ENCODE measurements at regions not wholly inside any gene's neighbourhood (a gene's known extent, or its start where the extent isn't known, plus 50 kb on each side); places are given as distances from the start of the nearest gene placed in this dataset.
"Not testable (repeated sequence)": the region's sequence is repeated elsewhere in the genome, so short reads cannot be mapped to it uniquely, and the experiment has no call there.

DNA sequence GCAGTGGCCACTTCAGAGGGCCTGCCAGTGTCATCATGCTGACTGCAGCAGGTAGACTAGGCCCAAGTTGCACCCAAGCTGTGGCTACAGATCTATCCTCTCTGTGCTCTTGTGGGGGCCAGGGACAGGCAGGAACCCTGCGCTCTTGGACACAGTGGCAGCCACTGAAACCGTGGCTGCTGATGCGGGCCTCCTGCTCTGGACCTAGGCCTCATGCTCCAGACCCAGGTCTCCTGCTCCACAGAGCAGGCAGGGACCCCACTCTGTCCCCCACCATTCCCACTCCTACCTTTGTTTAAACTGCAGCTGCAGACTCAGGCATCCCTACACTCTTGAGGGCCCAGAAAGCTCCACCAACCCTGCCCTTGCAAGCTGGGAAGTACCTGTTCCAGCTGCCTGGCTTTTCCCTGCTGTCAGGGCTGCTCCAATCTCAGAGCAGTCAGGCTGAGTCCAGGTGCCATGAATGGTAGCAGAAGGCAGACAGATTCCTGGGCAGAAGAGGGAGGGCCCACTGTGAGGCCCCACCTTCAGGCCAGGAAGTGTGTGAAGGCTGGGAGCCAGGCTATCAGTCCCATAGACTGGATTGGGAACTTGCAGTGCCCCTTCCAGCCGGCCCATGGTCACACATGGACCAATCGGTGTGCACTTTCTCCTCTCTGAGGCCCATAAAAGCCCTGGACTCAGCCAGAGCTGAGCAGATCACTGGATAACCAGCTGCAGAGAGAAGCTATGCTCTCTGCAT is 634.0 kb upstream of the SEMA3D start:
- no peak for DNase-seq (ENCODE audit: low read depth in 3 of 3, low spot score in 2 of 3)

GRCh38 chr7:85815526-85815925 is 628.7 kb upstream of the SEMA3D start:
- DNase-seq (ENCODE audit: low read depth in 3 of 3, low spot score in 2 of 3) = no peak

DNA sequence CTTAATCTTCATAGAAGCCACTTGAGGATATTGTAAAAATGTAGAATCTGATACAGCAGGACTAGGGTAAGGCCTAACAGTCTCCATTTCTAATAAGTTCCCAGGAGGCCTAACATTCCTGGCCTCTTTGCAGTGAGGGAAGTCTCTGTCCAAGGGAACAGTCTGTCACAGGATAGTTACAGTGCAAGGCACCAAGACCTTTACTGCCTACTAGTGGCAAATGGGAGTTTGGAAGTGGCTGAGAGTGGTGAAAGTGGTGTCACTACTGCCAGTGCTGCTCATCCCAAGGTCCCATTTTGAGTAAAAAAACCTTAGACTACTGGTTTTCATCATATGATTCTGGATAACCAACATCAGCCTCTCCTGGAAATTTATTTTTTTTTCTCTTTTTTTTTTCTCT is 619.5 kb upstream of the SEMA3D start:
- DNase-seq (ENCODE audit: low read depth in 3 of 3, low spot score in 2 of 3) = no peak

DNA sequence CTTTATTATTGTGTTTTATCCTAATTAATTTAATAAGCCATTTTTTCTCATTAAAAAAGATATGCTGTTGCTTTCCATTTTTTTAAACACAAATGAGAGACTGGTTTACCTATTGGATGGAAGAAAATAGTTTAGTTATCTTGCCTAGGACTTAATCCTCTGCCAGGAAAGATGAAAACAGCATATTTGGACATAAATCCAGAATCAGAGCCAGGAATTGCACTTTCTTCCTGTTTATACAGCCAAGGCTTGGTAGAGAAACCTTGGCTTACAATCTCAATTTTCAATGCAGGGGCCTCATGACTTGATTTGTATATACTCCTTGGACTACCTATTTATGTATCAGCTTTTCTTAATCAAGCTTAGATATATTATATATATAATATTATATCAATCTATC is 618.8 kb upstream of the SEMA3D start:
- DNase-seq (ENCODE audit: low read depth in 3 of 3, low spot score in 2 of 3) = no peak

DNA sequence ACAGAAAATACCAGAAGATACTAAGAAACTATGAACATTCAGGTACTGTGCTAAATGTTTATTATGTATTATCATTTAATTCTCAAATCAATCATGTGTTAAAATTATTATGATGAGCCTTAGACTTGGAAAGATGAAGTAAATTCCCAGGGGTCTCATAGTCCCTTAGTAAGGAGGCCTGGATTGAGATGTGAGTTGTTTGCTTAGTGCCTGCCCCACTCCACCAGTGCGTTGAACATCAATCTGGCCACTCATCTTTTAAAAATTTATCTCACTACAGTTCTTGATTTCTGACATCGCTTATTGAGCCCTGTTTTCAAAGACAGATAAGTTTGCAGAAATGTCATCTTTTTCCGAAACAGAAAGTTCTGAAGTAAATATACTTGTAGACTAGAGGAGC is 618.4 kb upstream of the SEMA3D start:
- no peak for DNase-seq (ENCODE audit: low read depth in 3 of 3, low spot score in 2 of 3)

DNA sequence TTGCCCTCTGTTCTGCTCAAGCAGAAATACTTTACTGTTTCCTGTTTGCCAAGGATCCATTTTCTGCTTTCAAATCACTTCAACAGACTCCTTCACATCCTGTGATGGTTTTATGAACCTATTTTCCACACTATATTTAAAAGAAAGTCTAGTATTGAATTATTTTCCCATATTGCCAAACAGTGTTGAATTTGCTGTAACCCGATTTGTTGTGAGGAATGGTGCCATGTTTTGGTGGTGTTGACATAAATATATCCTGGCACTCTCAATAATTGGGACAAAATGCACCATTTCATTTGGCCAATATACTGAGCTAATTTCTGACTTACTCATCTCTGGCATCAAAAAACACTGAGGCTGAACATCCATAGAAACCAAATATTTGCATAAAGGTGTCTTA is 615.4 kb upstream of the SEMA3D start:
- no peak for DNase-seq (ENCODE audit: low read depth in 3 of 3, low spot score in 2 of 3)

GRCh38 chr7:85796956-85797355 is 610.1 kb upstream of the SEMA3D start:
- no peak for DNase-seq (ENCODE audit: low read depth in 3 of 3, low spot score in 2 of 3)

- DNase-seq (ENCODE audit: low read depth in 3 of 3, low spot score in 2 of 3) = not testable (repeated sequence)
These were observed 604.2 kb upstream of the SEMA3D start for GRCh38 chr7:85791098-85791497.

DNA sequence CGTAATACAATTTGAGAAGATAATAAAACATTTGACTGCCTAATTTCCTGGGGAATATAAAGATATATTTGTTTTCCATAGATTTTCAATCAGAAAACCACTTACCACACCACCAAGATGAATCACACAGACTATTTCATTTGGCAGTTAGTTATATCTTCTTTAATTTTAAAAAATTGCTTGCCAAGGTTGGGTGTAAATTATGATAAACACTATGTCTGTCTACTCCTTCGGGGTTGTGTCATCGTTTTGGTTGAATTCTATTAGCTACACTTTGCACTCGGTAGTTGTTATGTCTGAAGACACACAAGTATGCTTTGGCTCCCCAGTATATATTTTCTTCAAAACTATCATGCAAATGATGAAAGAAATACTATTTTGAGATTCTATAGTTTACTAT is 594.8 kb upstream of the SEMA3D start:
- DNase-seq (ENCODE audit: low read depth in 3 of 3, low spot score in 2 of 3) = no peak

GRCh38 chr7:85776691-85777345 is 590.0 kb upstream of the SEMA3D start:
- DNase-seq (ENCODE audit: low read depth in 3 of 3, low spot score in 2 of 3) = no peak

DNA sequence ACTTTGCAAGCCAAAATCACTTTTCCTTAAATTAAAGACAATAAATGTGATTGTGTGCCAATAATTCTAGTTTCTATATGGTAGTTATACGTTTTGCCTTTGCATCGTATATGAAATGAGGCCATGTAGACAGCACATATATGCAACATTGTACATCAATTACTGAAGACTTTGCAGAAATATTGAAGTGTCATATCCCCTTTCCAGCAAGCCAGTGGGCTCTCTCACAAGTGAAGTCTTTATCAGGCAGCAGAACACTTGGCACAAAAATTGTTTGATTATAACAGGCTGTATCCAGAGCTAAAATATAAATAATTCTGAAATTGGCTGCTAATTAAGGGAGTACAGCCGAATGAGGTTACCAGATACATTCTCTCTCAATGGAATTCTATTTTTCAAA is 588.6 kb upstream of the SEMA3D start:
- DNase-seq (ENCODE audit: low read depth in 3 of 3, low spot score in 2 of 3) = no peak

- DNase-seq (ENCODE audit: low read depth in 3 of 3, low spot score in 2 of 3) = no peak
These were observed 588.1 kb upstream of the SEMA3D start for GRCh38 chr7:85774986-85775385.

GRCh38 chr7:85773116-85773728 is 586.4 kb upstream of the SEMA3D start:
- no peak for DNase-seq (ENCODE audit: low read depth in 3 of 3, low spot score in 2 of 3)

DNA sequence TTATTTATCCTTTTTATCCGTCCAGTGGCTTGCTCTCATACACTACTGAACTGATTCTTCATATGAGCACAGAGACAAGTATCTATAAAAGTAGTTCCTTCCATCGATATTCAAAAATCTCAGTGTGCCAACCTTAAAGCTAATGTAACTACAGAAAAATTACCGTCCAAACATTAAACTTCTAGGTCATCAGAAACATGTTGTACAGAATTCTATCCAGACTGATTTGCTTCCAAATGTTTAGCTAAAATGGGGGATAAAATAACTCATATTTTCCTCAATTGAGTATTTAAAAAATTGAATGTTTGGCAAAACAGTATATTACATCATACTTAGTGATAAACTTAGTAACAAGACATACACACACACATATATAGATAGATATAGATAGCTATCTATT is 584.7 kb upstream of the SEMA3D start:
- DNase-seq (ENCODE audit: low read depth in 3 of 3, low spot score in 2 of 3) = no peak

DNA sequence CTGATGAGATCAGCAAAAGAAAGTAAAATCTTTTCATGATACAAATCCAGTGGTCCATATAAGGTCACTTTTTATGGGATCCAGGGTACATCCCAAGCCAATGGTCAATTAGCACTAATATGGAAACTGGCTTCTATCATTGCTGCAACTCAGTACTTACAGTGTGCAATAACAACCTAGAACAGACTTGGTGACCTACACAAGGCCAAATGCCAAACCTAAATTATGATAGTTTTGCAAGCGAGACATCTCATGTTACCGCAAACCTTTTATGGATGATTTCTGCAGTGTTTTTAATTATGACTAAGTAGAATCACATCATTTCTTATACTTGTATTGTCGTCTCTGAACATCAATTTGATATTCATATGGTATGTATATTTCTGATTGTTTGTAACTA is 583.5 kb upstream of the SEMA3D start:
- DNase-seq (ENCODE audit: low read depth in 3 of 3, low spot score in 2 of 3) = no peak

- DNase-seq (ENCODE audit: low read depth in 3 of 3, low spot score in 2 of 3) = no peak
These were observed 578.9 kb upstream of the SEMA3D start for GRCh38 chr7:85765698-85766298.

- DNase-seq (ENCODE audit: low read depth in 3 of 3, low spot score in 2 of 3) = no peak
These were observed 577.2 kb upstream of the SEMA3D start for GRCh38 chr7:85764034-85764433.

DNA sequence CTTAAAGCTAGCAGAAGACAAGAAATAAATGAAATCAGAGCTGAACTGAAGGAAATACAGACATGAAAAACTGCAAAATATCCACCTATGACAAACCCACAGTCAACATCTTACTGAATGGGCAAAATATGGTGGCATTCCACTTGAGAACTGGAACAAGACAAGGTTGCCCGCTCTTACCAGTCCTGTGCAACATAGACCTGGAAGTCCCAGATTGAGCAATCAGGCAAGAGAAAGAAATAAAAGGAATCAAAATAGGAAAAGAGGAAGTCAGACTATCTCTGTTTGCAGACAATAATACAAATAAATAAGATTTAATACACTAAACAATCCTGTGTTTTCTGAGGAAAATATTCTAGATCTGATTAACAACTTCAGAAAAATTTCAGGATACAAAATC is 570.5 kb upstream of the SEMA3D start:
- DNase-seq (ENCODE audit: low read depth in 3 of 3, low spot score in 2 of 3) = no peak

DNA sequence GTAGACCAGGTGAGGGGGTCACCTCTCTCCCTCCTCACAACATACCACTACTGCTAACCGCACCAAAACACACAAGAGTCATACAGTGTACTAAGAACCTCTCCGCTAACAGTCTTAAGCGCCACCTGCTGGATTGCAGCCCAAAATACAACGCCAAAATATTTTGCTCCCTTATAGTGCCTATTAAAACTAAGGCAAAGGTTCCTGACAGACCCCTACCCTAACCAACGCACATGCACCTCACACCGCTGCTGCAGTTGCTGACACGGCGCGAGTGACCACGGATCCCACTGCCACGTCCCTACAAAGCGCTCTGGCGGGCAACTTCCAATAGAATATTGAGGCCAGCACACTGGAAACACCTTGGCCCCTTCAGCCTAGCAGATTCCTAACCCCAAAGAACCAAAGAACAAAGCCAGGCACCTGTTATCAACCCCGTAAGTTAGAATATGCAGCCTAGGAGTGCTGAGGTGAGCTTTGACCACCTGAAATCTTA is 563.6 kb upstream of the SEMA3D start:
- no peak for DNase-seq (ENCODE audit: low read depth in 3 of 3, low spot score in 2 of 3)

- no peak for DNase-seq (ENCODE audit: low read depth in 3 of 3, low spot score in 2 of 3)
These were observed 563.0 kb upstream of the SEMA3D start for GRCh38 chr7:85749696-85750453.

DNA sequence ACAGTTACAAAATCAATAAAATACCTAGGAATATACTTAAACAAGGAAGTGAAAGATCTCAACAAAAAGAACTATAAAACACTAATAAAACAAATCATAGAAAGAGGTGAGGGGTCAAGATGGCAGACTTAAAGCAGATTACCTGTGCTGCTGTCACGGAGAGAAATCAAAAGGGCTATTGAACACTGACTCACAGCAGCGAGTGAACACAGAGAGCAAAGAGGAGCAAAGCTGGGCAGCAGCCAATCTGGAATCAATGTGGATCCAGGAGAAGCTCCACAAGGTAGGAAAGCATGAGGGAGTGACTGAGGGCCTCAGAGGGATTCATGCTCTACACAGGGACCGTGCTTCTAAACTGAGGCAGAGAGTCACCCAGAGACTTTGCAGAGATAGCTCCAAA is 562.0 kb upstream of the SEMA3D start:
- DNase-seq (ENCODE audit: low read depth in 3 of 3, low spot score in 2 of 3) = no peak

All from right renal cortex interstitium (tissue), 3 donors.